H1 (cell line): ENCODE measurements at regions not wholly inside any gene's neighbourhood (a gene's known extent, or its start where the extent isn't known, plus 50 kb on each side); places are given as distances from the start of the nearest gene placed in this dataset.

Source experiments
- CTCF ChIA-PET: fragments of 300-600 bp; sonication (Branson Sonifier 250); formaldehyde crosslinking; loops from one replicate; lab custom pipeline; 2021; ENCODE audit not compliant: partially characterized antibody; lab: Charles Lee
- POLR2A ChIA-PET: fragments of 300-600 bp; sonication (Branson Sonifier 250); formaldehyde crosslinking; loops from one replicate; lab custom pipeline; 2021; ENCODE audit warnings: inconsistent platforms; ENCODE audit not compliant: partially characterized antibody; lab: Charles Lee
- DNase-seq, 2 experiments: peaks; one replicate each; pipeline versions ENCODE4 v3.0.0 to v3.0.0-alpha.2; 2010 to 2022; ENCODE audit warnings: low spot score in 2 of 2, low read depth in 1 of 2, mixed read lengths in 1 of 2
- FAIRE-seq: peaks from 2 replicates; lab custom pipeline; 2011; peaks lifted over from hg19 to GRCh38; lab: Jason Lieb, UNC
- H2AFZ ChIP-seq: 2 replicates; pipeline ENCODE4 v1.8.1; 2012; ENCODE audit warnings: low read length, inconsistent platforms
- H2AK5ac ChIP-seq: 2 replicates; pipeline ENCODE4 v1.6.1; 2013; ENCODE audit warnings: low read depth, low read length
- H2BK120ac ChIP-seq: replicated peaks from 2 replicates; pipeline ENCODE3; 2013; ENCODE audit warnings: low read depth, low read length, inconsistent platforms
- H2BK12ac ChIP-seq: 2 replicates; pipeline ENCODE4 v1.6.1; 2013; ENCODE audit warnings: low read depth, low read length
- H2BK15ac ChIP-seq: 2 replicates; pipeline ENCODE4 v1.6.1; 2013; ENCODE audit warnings: low read length
- H2BK20ac ChIP-seq: 2 replicates; pipeline ENCODE4 v1.6.1; 2013; ENCODE audit warnings: low read length
- H2BK5ac ChIP-seq: 2 replicates; pipeline ENCODE4 v1.6.1; 2013; ENCODE audit warnings: low read depth, low read length
- H3K14ac ChIP-seq: 2 replicates; pipeline ENCODE4 v1.6.1; 2013; ENCODE audit warnings: inconsistent platforms; ENCODE audit not compliant: insufficient read length
- H3K18ac ChIP-seq: 2 replicates; pipeline ENCODE4 v1.6.1; 2013; ENCODE audit warnings: low read length; ENCODE audit errors: extremely low read depth
- H3K23ac ChIP-seq: 2 replicates; pipeline ENCODE4 v1.6.1; 2013; ENCODE audit warnings: inconsistent platforms; ENCODE audit not compliant: insufficient read length
- H3K23me2 ChIP-seq: 2 replicates; pipeline ENCODE4 v1.6.1; 2013; ENCODE audit warnings: low read depth, low read length
- H3K27ac ChIP-seq: 2 replicates; pipeline ENCODE4 v1.6.1; 2011; ENCODE audit warnings: low read depth, low read length, inconsistent platforms
- H3K27me3 ChIP-seq, 4 experiments: replicated peaks in 1 of 4; 1 replicate in 1 of 4; 2 replicates in 3 of 4; pipeline versions ENCODE4 v1.6.1 to v1.8.1; 2011 to 2013; ENCODE audit warnings: low read length in 3 of 4, mild to moderate bottlenecking in 3 of 4, inconsistent platforms in 2 of 4, mixed read lengths in 2 of 4, moderate library complexity in 1 of 4; ENCODE audit not compliant: control insufficient read depth in 3 of 4, insufficient read depth in 3 of 4; ENCODE audit errors: extremely low read depth in 1 of 4
- H3K36me3 ChIP-seq, 4 experiments: 2 replicates each; pipeline versions ENCODE4 v1.6.1 to v1.8.1; 2011 to 2013; ENCODE audit warnings: mild to moderate bottlenecking in 4 of 4, low read length in 3 of 4, moderate library complexity in 2 of 4, control low read depth in 1 of 4, inconsistent platforms in 1 of 4; ENCODE audit not compliant: insufficient read depth in 4 of 4, control insufficient read depth in 2 of 4
- H3K4ac ChIP-seq: replicated peaks from 2 replicates; pipeline ENCODE3; 2013; ENCODE audit warnings: low read length, low read depth, mixed read lengths, inconsistent platforms; ENCODE audit not compliant: insufficient read length
- H3K4me1 ChIP-seq, 4 experiments: replicated peaks in 1 of 4; 1 replicate in 1 of 4; 2 replicates in 3 of 4; pipeline versions ENCODE4 v1.6.1 to v1.8.1; 2011 to 2013; ENCODE audit warnings: low read length in 3 of 4, inconsistent platforms in 2 of 4, mixed read lengths in 1 of 4; ENCODE audit not compliant: insufficient read depth in 4 of 4, control insufficient read depth in 3 of 4
- H3K4me2 ChIP-seq, 2 experiments: 2 replicates each; pipeline versions ENCODE4 v1.6.1 to v1.8.1; 2011 to 2013; ENCODE audit warnings: low read depth in 2 of 2, low read length in 2 of 2, control low read depth in 1 of 2, inconsistent platforms in 1 of 2, mild to moderate bottlenecking in 1 of 2; ENCODE audit not compliant: insufficient read depth in 1 of 2
- H3K4me3 ChIP-seq, 4 experiments: fragments of 200-600, 300-600 bp in 1 of 4; sonication (generic), shearing (Covaris generic), sonication (Bioruptor Twin) in 1 of 4; 2 replicates each; pipeline versions ENCODE4 v1.5.1 to v1.8.1; 2011 to 2016; ENCODE audit warnings: low read length in 4 of 4, low read depth in 3 of 4, control low read depth in 2 of 4, inconsistent platforms in 2 of 4, mild to moderate bottlenecking in 2 of 4, mixed read lengths in 1 of 4, moderate library complexity in 1 of 4; ENCODE audit not compliant: insufficient read depth in 2 of 4; ENCODE audit errors: extremely low read depth in 1 of 4
- H3K56ac ChIP-seq: replicated peaks from 2 replicates; pipeline ENCODE3; 2013; ENCODE audit warnings: low read depth, mild to moderate bottlenecking, mixed read lengths, low read length, inconsistent platforms; ENCODE audit not compliant: insufficient read length
- H3K79me1 ChIP-seq: 2 replicates; pipeline ENCODE4 v1.6.1; 2013; ENCODE audit warnings: low read depth, low read length, control low read depth
- H3K79me2 ChIP-seq, 2 experiments: 2 replicates each; pipeline versions ENCODE4 v1.6.1 to v1.8.1; 2012 to 2013; ENCODE audit warnings: low read length in 2 of 2, mild to moderate bottlenecking in 2 of 2, inconsistent platforms in 1 of 2; ENCODE audit not compliant: insufficient read depth in 2 of 2, control insufficient read depth in 1 of 2
- H3K9ac ChIP-seq, 4 experiments: replicated peaks in 1 of 4; 1 replicate in 1 of 4; 2 replicates in 3 of 4; pipeline versions ENCODE4 v1.6.1 to v1.8.1; 2011 to 2013; ENCODE audit warnings: low read depth in 3 of 4, low read length in 3 of 4, control low read depth in 2 of 4, mild to moderate bottlenecking in 2 of 4, moderate library complexity in 2 of 4, inconsistent platforms in 1 of 4; ENCODE audit errors: extremely low read depth in 1 of 4
- H3K9me3 ChIP-seq, 2 experiments: 2 replicates each; pipeline versions ENCODE4 v1.6.1 to v1.8.1; 2012 to 2013; ENCODE audit warnings: mild to moderate bottlenecking in 2 of 2, moderate library complexity in 2 of 2, control low read depth in 1 of 2, inconsistent platforms in 1 of 2, low read depth in 1 of 2, low read length in 1 of 2, mixed read lengths in 1 of 2; ENCODE audit not compliant: insufficient read depth in 2 of 2
- H4K20me1 ChIP-seq, 2 experiments: replicated peaks in 1 of 2; 2 replicates each; pipeline versions ENCODE3 to v1.8.1; 2011 to 2013; ENCODE audit warnings: inconsistent platforms in 2 of 2, low read length in 2 of 2, mild to moderate bottlenecking in 1 of 2; ENCODE audit not compliant: insufficient read depth in 2 of 2, control insufficient read depth in 1 of 2
- H4K5ac ChIP-seq: 2 replicates; pipeline ENCODE4 v1.6.1; 2013; ENCODE audit warnings: low read length, low read depth, mixed read lengths, inconsistent platforms; ENCODE audit not compliant: insufficient read length
- H4K8ac ChIP-seq: 2 replicates; pipeline ENCODE4 v1.8.0; 2013; ENCODE audit warnings: mild to moderate bottlenecking, moderate library complexity, low read length, inconsistent platforms; ENCODE audit not compliant: insufficient read depth; ENCODE audit errors: extremely low read depth
- H4K91ac ChIP-seq: replicated peaks from 2 replicates; pipeline ENCODE3; 2013; ENCODE audit warnings: low read length, mixed read lengths, inconsistent platforms; ENCODE audit not compliant: insufficient read length
- ATF3 ChIP-seq: IDR thresholded peaks from 2 replicates; pipeline ENCODE4 v1.6.1; 2011; ENCODE audit warnings: low read depth, mild to moderate bottlenecking, low read length; ENCODE audit not compliant: insufficient read depth
- EZH2 ChIP-seq: fragments of 200-600 bp; sonication (generic); IDR thresholded peaks from 2 replicates; pipeline ENCODE4 v1.7.1; 2012; ENCODE audit warnings: low read depth, mild to moderate bottlenecking, moderate library complexity, low read length, inconsistent platforms; ENCODE audit not compliant: severe bottlenecking
- RBBP5 ChIP-seq: IDR thresholded peaks from 2 replicates; pipeline ENCODE4 v1.7.1; 2012; ENCODE audit warnings: low read depth, mild to moderate bottlenecking, inconsistent platforms, low read length, moderate library complexity, borderline replicate concordance
- RNF2 ChIP-seq: fragments of 200-900, 300-1000 bp; sonication (generic); IDR thresholded peaks from 2 replicates; pipeline ENCODE4 v1.7.1; 2016; ENCODE audit warnings: borderline replicate concordance, low read depth, mild to moderate bottlenecking, antibody characterized with exemption, low read length; ENCODE audit not compliant: poor library complexity, severe bottlenecking; ENCODE audit errors: missing control alignments
- SIX5 ChIP-seq: IDR thresholded peaks from 2 replicates; pipeline ENCODE4 v1.6.1; 2011; ENCODE audit warnings: mild to moderate bottlenecking, low read depth, low read length
- TCF12 ChIP-seq: IDR thresholded peaks from 2 replicates; pipeline ENCODE4 v1.6.1; 2011; ENCODE audit warnings: low read depth, mild to moderate bottlenecking, low read length
- WGBS, 2 experiments: shearing (Covaris generic) in 1 of 2; methylation state at CpG; one replicate each; pipeline versions ENCODE4 v1.1.6 to v1.1.7; 2013 to 2015; ENCODE audit warnings: low lambda C conversion rate in 2 of 2, mixed read lengths in 2 of 2, inconsistent platforms in 1 of 2, low coverage in 1 of 2, missing lambda C conversion rate in 1 of 2; ENCODE audit not compliant: insufficient replicate concordance in 2 of 2, insufficient coverage in 1 of 2, insufficient read length in 1 of 2; ENCODE audit errors: extremely low coverage in 1 of 2, missing lambda C conversion rate in 1 of 2; 5-methylcytosine and 5-hydroxymethylcytosine counted together

DNA sequence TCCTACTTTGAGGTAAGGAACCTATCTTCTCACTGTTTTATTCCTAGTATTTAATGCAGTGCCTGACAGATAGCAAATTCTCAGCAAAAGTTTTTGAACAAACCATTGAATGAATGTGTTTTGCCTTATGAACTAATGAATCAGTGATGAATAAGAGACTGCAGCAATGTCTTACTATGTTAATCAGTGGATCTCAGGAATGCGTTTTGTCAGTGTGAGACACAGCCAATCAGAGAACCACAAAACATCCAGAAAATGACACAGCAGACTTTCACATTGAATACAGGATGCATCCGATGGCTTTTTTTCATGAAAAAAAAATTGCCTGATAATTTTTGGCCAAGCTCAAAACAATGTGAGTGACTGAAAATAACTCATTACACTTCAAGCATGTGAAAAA, 270.5 kb downstream of the BMP2 start:
- Histone ChIP-seq H3K36me3 (no peaks in the 10 kb centered on the region), H4K8ac (no peak overlapping the region), H3K18ac (no peak overlapping the region), H2BK5ac (no peak overlapping the region), H3K14ac (no peak overlapping the region), H3K23me2 (no peaks in the 10 kb centered on the region), H3K4me2 (no peak overlapping the region), H3K4me1 (no peaks in the 10 kb centered on the region), H3K79me2 (no peaks in the 10 kb centered on the region), H4K5ac (no peak overlapping the region), H2BK20ac (no peak overlapping the region), H3K9me3 (no peaks in the 10 kb centered on the region), H3K23ac (no peak overlapping the region), H2BK12ac (no peak overlapping the region), H3K27ac (no peak overlapping the region), H4K91ac (no peak overlapping the region), H2AFZ (no peak overlapping the region), H3K4me3 (no peak overlapping the region), H2BK120ac (no peak overlapping the region), H3K9ac (no peak overlapping the region), H3K4ac (no peak overlapping the region), H4K20me1 (no peaks in the 10 kb centered on the region), H3K56ac (no peak overlapping the region), H2BK15ac (no peak overlapping the region), H3K27me3 (no peaks in the 10 kb centered on the region), H3K79me1 (no peaks in the 10 kb centered on the region), H2AK5ac (no peak overlapping the region)
- FAIRE-seq (no peak), DNase-seq (no peak)
- POLR2A ChIA-PET = no interaction called here
- CTCF ChIA-PET = no interaction called here
- TF ChIP-seq ATF3 (no peak), RNF2 (no peak), TCF12 (no peak), RBBP5 (no peak), EZH2 (no peak), SIX5 (no peak)
- WGBS, 2 experiments = 94% methylated on average over 2 of the region's 2 CpGs; no CpG with 5 or more reads in 1 of the 2 experiments
